Suprapubic skin (tissue), 4 donors: ENCODE measurements at regions not wholly inside any gene's neighbourhood (a gene's known extent, or its start where the extent isn't known, plus 50 kb on each side); places are given as distances from the start of the nearest gene placed in this dataset.
A peak's percentile ranks its signal among the peaks of the same experiment; 100 is the strongest.

Experiments
- DNase-seq, 2 donors: peaks; one replicate each; pipeline ENCODE4 v3.0.0-alpha.2; 2019; ENCODE audit warnings: low spot score in 2 of 2
- H3K27ac ChIP-seq: fragments of 200-600 bp; sonication (generic); one replicate; pipeline ENCODE4 v1.5.1; 2019
- H3K27me3 ChIP-seq: fragments of 200-600 bp; sonication (generic); one replicate; pipeline ENCODE4 v1.5.1; 2019
- H3K36me3 ChIP-seq: fragments of 200-600 bp; sonication (generic); one replicate; pipeline ENCODE4 v1.5.1; 2019
- H3K4me1 ChIP-seq: fragments of 200-600 bp; sonication (generic); one replicate; pipeline ENCODE4 v1.5.1; 2019
- H3K4me3 ChIP-seq: fragments of 200-600 bp; sonication (generic); one replicate; pipeline ENCODE4 v1.5.1; 2019; ENCODE audit warnings: mild to moderate bottlenecking
- H3K9me3 ChIP-seq: fragments of 200-600 bp; sonication (generic); one replicate; pipeline ENCODE4 v1.5.1; 2019
- CTCF ChIP-seq, 2 donors: fragments of 200-600 bp in 1 of 2; fragments of 450-650 bp in 1 of 2; sonication (generic) in 1 of 2; IDR thresholded peaks; one replicate each; pipeline ENCODE4 v1.5.1; 2016 to 2019; ENCODE audit warnings: antibody characterized with exemption in 2 of 2, mild to moderate bottlenecking in 1 of 2, moderate library complexity in 1 of 2
- EP300 ChIP-seq: sonication (generic); formaldehyde crosslinking; IDR thresholded peaks from one replicate; pipeline ENCODE4 v1.6.1; 2017; ENCODE audit warnings: antibody characterized with exemption
- POLR2A ChIP-seq, 2 donors: fragments of 450-650 bp; IDR thresholded peaks; one replicate each; pipeline ENCODE4 v1.6.1; 2017; ENCODE audit warnings: antibody characterized with exemption in 2 of 2, mild to moderate bottlenecking in 2 of 2, moderate library complexity in 2 of 2
- POLR2AphosphoS5 ChIP-seq, 3 donors: sonication (generic); formaldehyde crosslinking; IDR thresholded peaks; one replicate each; pipeline ENCODE4 v1.6.1; 2017; ENCODE audit warnings: antibody characterized with exemption in 3 of 3
- WGBS: methylation state at CpG from one replicate; pipeline ENCODE4 v1.1.5; 2018; 5-methylcytosine and 5-hydroxymethylcytosine counted together

DNA sequence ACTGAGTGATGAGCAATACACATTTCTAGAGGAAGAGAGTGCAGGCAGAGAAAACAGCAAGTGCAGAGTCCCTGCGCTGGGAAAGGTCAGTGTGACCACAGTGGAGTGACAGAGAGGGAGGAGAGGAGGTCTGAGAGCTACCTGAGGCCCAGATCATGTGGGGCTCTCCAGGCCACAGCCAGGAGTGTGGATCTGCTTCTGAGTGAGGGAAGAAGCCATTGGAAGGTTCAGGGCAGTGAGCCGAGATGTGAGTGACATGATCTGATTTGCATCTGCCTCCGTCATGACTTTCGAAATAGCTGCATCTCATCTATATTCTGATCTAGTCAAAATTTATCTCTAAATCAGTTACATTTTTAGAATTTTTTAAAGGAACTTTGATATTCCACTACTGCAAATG, 367.1 kb downstream of the PREX1 start:
- Histone ChIP-seq H3K9me3 (no peaks in the 10 kb centered on the region), H3K27ac (no peak overlapping the region), H3K27me3 (peaks cover 37% of the 10 kb centered on the region), H3K4me1 (peaks cover 8% of the 10 kb centered on the region), H3K4me3 (no peak overlapping the region), H3K36me3 (no peaks in the 10 kb centered on the region)
- no peak for DNase-seq
- WGBS = 56% methylated on average over 4 of the region's 4 CpGs
- no peak for TF ChIP-seq EP300
- no peak for TF ChIP-seq POLR2A (IDR thresholded peaks at IDR 0.05)
- no peak for TF ChIP-seq CTCF (IDR thresholded peaks at IDR 0.05)
- TF ChIP-seq POLR2AphosphoS5 (IDR thresholded peaks at IDR 0.05) = no peak

- peaks cover 8% of the 10 kb centered on the region for H3K4me1 ChIP-seq
- no peaks in the 10 kb centered on the region for H3K9me3 ChIP-seq
- 52% methylated on average over 16 of the region's 25 CpGs for WGBS
- no peak overlapping the region for H3K4me3 ChIP-seq
- no peaks in the 10 kb centered on the region for H3K36me3 ChIP-seq
- H3K27ac ChIP-seq = no peak overlapping the region
- H3K27me3 ChIP-seq = peaks cover 42% of the 10 kb centered on the region
- TF ChIP-seq EP300 = no peak
- TF ChIP-seq CTCF (IDR thresholded peaks at IDR 0.05) = no peak
- TF ChIP-seq POLR2A (IDR thresholded peaks at IDR 0.05) = no peak
- no peak for TF ChIP-seq POLR2AphosphoS5 (IDR thresholded peaks at IDR 0.05)
- no peak for DNase-seq
These were observed 367.9 kb downstream of the PREX1 start for GRCh38 chr20:48459722-48460395.

DNA sequence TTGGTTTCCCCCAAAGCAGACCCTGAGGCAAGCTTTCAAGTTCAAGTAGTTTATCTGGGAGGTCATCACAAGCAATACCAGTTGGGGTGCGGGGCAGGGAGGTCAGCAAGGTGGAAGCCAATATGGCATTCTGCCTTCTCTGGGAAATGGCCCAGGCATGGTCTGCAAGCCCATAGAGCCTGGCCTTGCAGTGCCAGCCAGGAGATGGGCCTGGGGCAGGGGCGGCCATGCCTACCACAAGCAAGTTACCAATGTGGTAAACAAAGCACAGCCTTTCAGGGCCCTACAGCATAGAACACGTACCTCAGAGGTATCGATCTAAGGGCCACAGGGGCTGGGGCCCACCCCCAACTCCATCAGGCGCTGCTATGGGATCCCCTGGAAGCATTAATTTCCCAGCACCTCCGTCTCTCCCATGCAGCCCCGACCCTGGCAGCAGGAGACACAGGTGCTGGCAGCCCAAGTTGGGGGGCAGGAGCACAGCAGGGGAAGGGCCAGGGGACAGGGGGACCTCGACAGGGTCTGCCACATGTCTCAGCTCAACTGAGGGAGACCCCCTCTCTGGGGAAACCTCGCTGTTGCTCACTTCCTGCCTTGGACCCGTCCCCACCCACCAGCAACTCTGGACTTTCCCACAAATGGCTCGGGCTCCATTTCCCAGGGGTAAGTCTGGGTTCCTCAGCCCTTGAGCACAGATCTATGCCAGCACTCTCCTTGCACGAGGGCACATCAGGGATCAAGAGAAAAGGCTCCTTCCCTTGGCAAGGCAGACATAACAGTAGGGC, 369.0 kb downstream of the PREX1 start:
- WGBS = 82% methylated on average over 6 of the region's 12 CpGs
- Histone ChIP-seq H3K36me3 (no peaks in the 10 kb centered on the region), H3K9me3 (no peaks in the 10 kb centered on the region), H3K27ac (no peak overlapping the region), H3K4me1 (peaks cover 8% of the 10 kb centered on the region), H3K4me3 (no peak overlapping the region), H3K27me3 (peaks cover 42% of the 10 kb centered on the region)
- no peak for TF ChIP-seq POLR2A (IDR thresholded peaks at IDR 0.05)
- TF ChIP-seq POLR2AphosphoS5 (IDR thresholded peaks at IDR 0.05) = no peak
- no peak for TF ChIP-seq CTCF (IDR thresholded peaks at IDR 0.05)
- no peak for TF ChIP-seq EP300
- peak in 1 of 2 donors; percentile 65 for DNase-seq

DNA sequence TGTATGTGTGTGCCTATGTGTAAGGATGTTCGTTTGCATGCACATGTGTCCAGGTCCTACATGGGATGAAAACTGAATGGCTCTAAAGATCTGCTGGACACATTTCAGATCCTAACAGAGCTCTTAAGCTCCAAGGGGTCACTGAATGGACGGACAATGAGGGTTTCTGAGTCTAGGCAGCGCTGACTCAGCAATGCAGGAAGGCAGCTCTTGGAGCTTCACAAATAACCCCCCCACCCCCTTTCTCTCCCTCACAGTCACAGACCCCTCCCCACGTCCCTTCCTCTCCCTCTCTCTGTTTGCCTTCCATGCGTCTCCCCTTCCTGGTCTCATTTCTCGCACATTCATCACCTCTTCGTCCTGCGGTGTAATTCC, 369.8 kb downstream of the PREX1 start:
- H3K27ac ChIP-seq = no peak overlapping the region
- no peak for TF ChIP-seq POLR2A (IDR thresholded peaks at IDR 0.05)
- TF ChIP-seq POLR2AphosphoS5 (IDR thresholded peaks at IDR 0.05) = no peak
- TF ChIP-seq EP300 = no peak
- no peak for TF ChIP-seq CTCF (IDR thresholded peaks at IDR 0.05)
- WGBS = 89% methylated on average over 8 of the region's 8 CpGs
- no peaks in the 10 kb centered on the region for H3K9me3 ChIP-seq
- H3K4me1 ChIP-seq = peaks cover 8% of the 10 kb centered on the region
- DNase-seq = no peak
- peaks cover 37% of the 10 kb centered on the region for H3K27me3 ChIP-seq
- H3K4me3 ChIP-seq = no peak overlapping the region
- no peaks in the 10 kb centered on the region for H3K36me3 ChIP-seq

- peak in 1 of 2 donors; percentile 34 for DNase-seq
- peaks cover 8% of the 10 kb centered on the region for H3K4me1 ChIP-seq
- H3K36me3 ChIP-seq = no peaks in the 10 kb centered on the region
- H3K4me3 ChIP-seq = no peak overlapping the region
- H3K27ac ChIP-seq = no peak overlapping the region
- WGBS = 79% methylated on average over 10 of the region's 10 CpGs
- H3K27me3 ChIP-seq = peaks cover 36% of the 10 kb centered on the region
- TF ChIP-seq CTCF (IDR thresholded peaks at IDR 0.05) (no peak), POLR2AphosphoS5 (IDR thresholded peaks at IDR 0.05) (no peak), EP300 (no peak), POLR2A (IDR thresholded peaks at IDR 0.05) (no peak)
- no peaks in the 10 kb centered on the region for H3K9me3 ChIP-seq
These were observed 370.4 kb downstream of the PREX1 start for GRCh38 chr20:48457193-48458002.
